WTC11 (cell line): ENCODE measurements at regions not wholly inside any gene's neighbourhood (a gene's known extent, or its start where the extent isn't known, plus 50 kb on each side); places are given as distances from the start of the nearest gene placed in this dataset.

Source experiments
- ATAC-seq: fragments of 200-7000 bp; cut with Tn5 transposase; 2 replicates; pipeline ENCODE4 v1.10.0; 2021; ENCODE audit warnings: mild to moderate bottlenecking, moderate library complexity
- CTCF ChIA-PET: fragments of 300-600 bp; sonication (Branson Sonifier 250); formaldehyde crosslinking; loops from one replicate; lab custom pipeline; 2021; ENCODE audit warnings: antibody characterized with exemption; lab: Charles Lee
- POLR2A ChIA-PET: fragments of 350-600 bp; sonication (Branson Sonifier 250); formaldehyde crosslinking; loops from one replicate; lab custom pipeline; 2021; ENCODE audit warnings: antibody characterized with exemption; lab: Charles Lee
- DNase-seq: peaks from one replicate; pipeline ENCODE4 v3.0.0; 2021; ENCODE audit warnings: low spot score
- H3K27ac Mint-ChIP-seq: 2 replicates; pipeline ENCODE4 v1.8.0; 2021; ENCODE audit warnings: mixed read lengths
- H3K27me3 Mint-ChIP-seq: 2 replicates; pipeline ENCODE4 v1.8.0; 2021; ENCODE audit warnings: low read depth, mild to moderate bottlenecking, moderate library complexity, mixed read lengths
- H3K36me3 Mint-ChIP-seq: 2 replicates; pipeline ENCODE4 v1.8.0; 2021; ENCODE audit warnings: mixed read lengths
- H3K4me1 Mint-ChIP-seq: 2 replicates; pipeline ENCODE4 v1.8.0; 2022; ENCODE audit warnings: mixed read lengths
- H3K4me3 Mint-ChIP-seq: 2 replicates; pipeline ENCODE4 v1.8.0; 2021; ENCODE audit warnings: mild to moderate bottlenecking, moderate library complexity, mixed read lengths
- H3K9me3 Mint-ChIP-seq: 2 replicates; pipeline ENCODE4 v1.8.0; 2021; ENCODE audit warnings: mixed read lengths
- ARID4B ChIP-seq: sonication (generic); formaldehyde crosslinking; IDR thresholded peaks from 2 replicates; pipeline ENCODE4 v1.8.0; 2023; ENCODE audit warnings: missing genetic modification reagents, mild to moderate bottlenecking, borderline replicate concordance
- ESRRA ChIP-seq: sonication (generic); formaldehyde crosslinking; IDR thresholded peaks from 2 replicates; pipeline ENCODE4 v1.8.1; 2022; ENCODE audit warnings: mild to moderate bottlenecking, missing genetic modification reagents, borderline replicate concordance
- FOXJ3 ChIP-seq: sonication (generic); formaldehyde crosslinking; IDR thresholded peaks from 2 replicates; pipeline ENCODE4 v1.9.0; 2021; ENCODE audit warnings: missing genetic modification reagents, mild to moderate bottlenecking, borderline replicate concordance
- GTF2I ChIP-seq: fragments of 250-450 bp; sonication (Bioruptor Pico); conservative IDR thresholded peaks from 2 replicates; pipeline ENCODE4 v1.4.0; 2021; ENCODE audit warnings: mild to moderate bottlenecking
- IRF1 ChIP-seq: sonication (generic); formaldehyde crosslinking; IDR thresholded peaks from 2 replicates; pipeline ENCODE4 v1.8.0; 2023; ENCODE audit warnings: missing genetic modification reagents
- MAX ChIP-seq: sonication (generic); formaldehyde crosslinking; IDR thresholded peaks from 2 replicates; pipeline ENCODE4 v1.8.0; 2022; ENCODE audit warnings: mild to moderate bottlenecking, missing genetic modification reagents
- NFYB ChIP-seq: sonication (generic); formaldehyde crosslinking; conservative IDR thresholded peaks from 2 replicates; pipeline ENCODE4 v1.8.0; 2022; ENCODE audit warnings: low read depth, missing genetic modification reagents
- SMAD4 ChIP-seq: sonication (generic); formaldehyde crosslinking; IDR thresholded peaks from 2 replicates; pipeline ENCODE4 v1.8.0; 2022; ENCODE audit warnings: mild to moderate bottlenecking, missing genetic modification reagents
- TEAD1 ChIP-seq: sonication (generic); formaldehyde crosslinking; IDR thresholded peaks from 2 replicates; pipeline ENCODE4 v1.8.0; 2022; ENCODE audit warnings: mild to moderate bottlenecking, missing genetic modification reagents
- TEAD4 ChIP-seq: sonication (generic); formaldehyde crosslinking; IDR thresholded peaks from 2 replicates; pipeline ENCODE4 v1.8.0; 2022; ENCODE audit warnings: mild to moderate bottlenecking, missing genetic modification reagents
- USF1 ChIP-seq: sonication (generic); formaldehyde crosslinking; IDR thresholded peaks from 2 replicates; pipeline ENCODE4 v1.8.0; 2022; ENCODE audit warnings: mild to moderate bottlenecking, missing genetic modification reagents
- USF2 ChIP-seq: sonication (generic); formaldehyde crosslinking; IDR thresholded peaks from 2 replicates; pipeline ENCODE4 v1.8.1; 2023; ENCODE audit warnings: mild to moderate bottlenecking, missing genetic modification reagents, moderate library complexity
- ZBTB43 ChIP-seq: sonication (generic); formaldehyde crosslinking; IDR thresholded peaks from 2 replicates; pipeline ENCODE4 v1.8.1; 2023; ENCODE audit warnings: mild to moderate bottlenecking, missing genetic modification reagents
- ZNF532 ChIP-seq: fragments of 250-450 bp; sonication (Bioruptor Pico); IDR thresholded peaks from 2 replicates; pipeline ENCODE4 v1.9.0; 2021; ENCODE audit warnings: mild to moderate bottlenecking, borderline replicate concordance

- TF ChIP-seq ARID4B (no peak), GTF2I (no peak), MAX (no peak), ESRRA (CRISPR knock-in tag) (no peak), ZBTB43 (CRISPR knock-in tag) (no peak), ZNF532 (no peak)
Measured at GRCh38 chr4:180925805-180926204, 1317.4 kb upstream of the TENM3 start (continued).

GRCh38 chr4:180926277-180926676 lies 1316.9 kb upstream of the TENM3 start:
- no peaks in the 10 kb centered on the region for H3K27me3 Mint-ChIP-seq
- ATAC-seq (peak; percentile 75), DNase-seq (no peak)
- H3K27ac Mint-ChIP-seq = peak overlapping the region; percentile 9; the same call in 1 of the 2 replicates
- H3K4me3 Mint-ChIP-seq = no peak overlapping the region
- no peaks in the 10 kb centered on the region for H3K36me3 Mint-ChIP-seq
- CTCF ChIA-PET = no interaction called here
- POLR2A ChIA-PET = no interaction called here
- peaks cover 12% of the 10 kb centered on the region for H3K4me1 Mint-ChIP-seq
- peaks cover 2% of the 10 kb centered on the region; the same call in 1 of the 2 replicates for H3K9me3 Mint-ChIP-seq
- TF ChIP-seq USF1 = peak; percentile 64
- no peak for TF ChIP-seq TEAD4
- TF ChIP-seq USF2 (CRISPR knock-in tag) = peak; percentile 78

GRCh38 chr4:180932370-180933001 lies 1310.7 kb upstream of the TENM3 start:
- ATAC-seq = no peak
- no peaks in the 10 kb centered on the region for H3K27me3 Mint-ChIP-seq
- no peak for DNase-seq
- TF ChIP-seq NFYB (CRISPR knock-in tag) (no peak), FOXJ3 (CRISPR knock-in tag) (no peak), TEAD1 (no peak), IRF1 (CRISPR knock-in tag) (no peak), SMAD4 (CRISPR knock-in tag) (no peak)
- peaks cover 4% of the 10 kb centered on the region for H3K4me1 Mint-ChIP-seq
- no peak overlapping the region for H3K4me3 Mint-ChIP-seq
- peaks cover 8% of the 10 kb centered on the region; the same call in 1 of the 2 replicates for H3K9me3 Mint-ChIP-seq
- no peak overlapping the region for H3K27ac Mint-ChIP-seq
- ChIA-PET CTCF (no interaction called here), POLR2A (no interaction called here)
- no peaks in the 10 kb centered on the region for H3K36me3 Mint-ChIP-seq
